ENCODE measurements at regions not wholly inside any gene's neighbourhood (a gene's known extent, or its start where the extent isn't known, plus 50 kb on each side); places are given as distances from the start of the nearest gene placed in this dataset.
"Not testable (repeated sequence)": the region's sequence is repeated elsewhere in the genome, so short reads cannot be mapped to it uniquely, and the experiment has no call there.

- H3K36me3 Mint-ChIP-seq; H3K4me3 Mint-ChIP-seq; H3K4me1 Mint-ChIP-seq; H3K27ac Mint-ChIP-seq; DNase-seq (ENCODE audit: low spot score in 2 of 2); H3K27me3 Mint-ChIP-seq; ATAC-seq (ENCODE audit: low read depth): not testable (repeated sequence)
- H3K9me3 Mint-ChIP-seq = peaks cover 12% of the 10 kb centered on the region
These were observed 958.3 kb downstream of the LTN1 start for GRCh38 chr21:28034334-28034733.

- H3K4me3 Mint-ChIP-seq = not testable (repeated sequence)
These were observed 960.0 kb downstream of the LTN1 start for GRCh38 chr21:28032652-28033051.

GRCh38 chr21:28031066-28031465 is 961.6 kb downstream of the LTN1 start:
- not testable (repeated sequence) for H3K4me1 Mint-ChIP-seq; ATAC-seq (ENCODE audit: low read depth)
- peaks cover 14% of the 10 kb centered on the region for H3K9me3 Mint-ChIP-seq

More at GRCh38 chr21:28032652-28033051, 960.0 kb downstream of the LTN1 start:
- not testable (repeated sequence) for H3K4me1 Mint-ChIP-seq; ATAC-seq (ENCODE audit: low read depth); H3K27ac Mint-ChIP-seq; H3K36me3 Mint-ChIP-seq; H3K27me3 Mint-ChIP-seq; DNase-seq (ENCODE audit: low spot score in 2 of 2)
- H3K9me3 Mint-ChIP-seq = peaks cover 14% of the 10 kb centered on the region

GRCh38 chr21:28025111-28025510 is 967.6 kb downstream of the LTN1 start:
- ATAC-seq (ENCODE audit: low read depth) (no peak), DNase-seq (ENCODE audit: low spot score in 2 of 2) (no peak)
- no peak overlapping the region for H3K4me3 Mint-ChIP-seq
- H3K9me3 Mint-ChIP-seq = peaks cover 4% of the 10 kb centered on the region
- no peaks in the 10 kb centered on the region for H3K27me3 Mint-ChIP-seq
- H3K27ac Mint-ChIP-seq = no peak overlapping the region
- no peaks in the 10 kb centered on the region for H3K36me3 Mint-ChIP-seq
- no peaks in the 10 kb centered on the region for H3K4me1 Mint-ChIP-seq

More at GRCh38 chr21:28031066-28031465, 961.6 kb downstream of the LTN1 start:
- H3K27ac Mint-ChIP-seq; H3K27me3 Mint-ChIP-seq; DNase-seq (ENCODE audit: low spot score in 2 of 2); H3K4me3 Mint-ChIP-seq; H3K36me3 Mint-ChIP-seq: not testable (repeated sequence)

GRCh38 chr21:28018741-28019669 is 973.7 kb downstream of the LTN1 start:
- Mint-ChIP-seq H3K4me3 (no peak overlapping the region), H3K4me1 (no peaks in the 10 kb centered on the region), H3K9me3 (peaks cover 1% of the 10 kb centered on the region), H3K36me3 (no peaks in the 10 kb centered on the region), H3K27me3 (no peaks in the 10 kb centered on the region), H3K27ac (no peak overlapping the region)
- DNase-seq (ENCODE audit: low spot score in 2 of 2) = no peak
- ATAC-seq (ENCODE audit: low read depth) = no peak

GRCh38 chr21:28018213-28018612 is 974.5 kb downstream of the LTN1 start:
- Mint-ChIP-seq H3K36me3 (no peaks in the 10 kb centered on the region), H3K27ac (no peak overlapping the region), H3K27me3 (no peaks in the 10 kb centered on the region), H3K9me3 (peaks cover 1% of the 10 kb centered on the region), H3K4me3 (no peak overlapping the region), H3K4me1 (no peaks in the 10 kb centered on the region)
- ATAC-seq (ENCODE audit: low read depth) (no peak), DNase-seq (ENCODE audit: low spot score in 2 of 2) (no peak)

- Mint-ChIP-seq H3K9me3 (peaks cover 1% of the 10 kb centered on the region), H3K36me3 (no peaks in the 10 kb centered on the region), H3K4me3 (no peak overlapping the region), H3K27ac (no peak overlapping the region), H3K27me3 (no peaks in the 10 kb centered on the region), H3K4me1 (no peaks in the 10 kb centered on the region)
- no peak for ATAC-seq (ENCODE audit: low read depth)
- DNase-seq (ENCODE audit: low spot score in 2 of 2) = no peak
These were observed 976.1 kb downstream of the LTN1 start for GRCh38 chr21:28016571-28016970.

GRCh38 chr21:28013123-28013522 is 979.6 kb downstream of the LTN1 start:
- H3K4me1 Mint-ChIP-seq; H3K36me3 Mint-ChIP-seq; ATAC-seq (ENCODE audit: low read depth): not testable (repeated sequence)

GRCh38 chr21:28011970-28012369 is 980.7 kb downstream of the LTN1 start:
- H3K4me3 Mint-ChIP-seq; H3K36me3 Mint-ChIP-seq; H3K27me3 Mint-ChIP-seq; H3K27ac Mint-ChIP-seq; H3K4me1 Mint-ChIP-seq; ATAC-seq (ENCODE audit: low read depth); H3K9me3 Mint-ChIP-seq; DNase-seq (ENCODE audit: low spot score in 2 of 2): not testable (repeated sequence)

More at GRCh38 chr21:28013123-28013522, 979.6 kb downstream of the LTN1 start:
- not testable (repeated sequence) for H3K9me3 Mint-ChIP-seq; H3K4me3 Mint-ChIP-seq; DNase-seq (ENCODE audit: low spot score in 2 of 2); H3K27ac Mint-ChIP-seq; H3K27me3 Mint-ChIP-seq

GRCh38 chr21:28008245-28008644 is 984.4 kb downstream of the LTN1 start:
- not testable (repeated sequence) for DNase-seq (ENCODE audit: low spot score in 2 of 2); H3K36me3 Mint-ChIP-seq; H3K9me3 Mint-ChIP-seq; ATAC-seq (ENCODE audit: low read depth); H3K4me3 Mint-ChIP-seq; H3K27ac Mint-ChIP-seq; H3K27me3 Mint-ChIP-seq; H3K4me1 Mint-ChIP-seq

- not testable (repeated sequence) for H3K27me3 Mint-ChIP-seq; DNase-seq (ENCODE audit: low spot score in 2 of 2); H3K9me3 Mint-ChIP-seq; H3K4me1 Mint-ChIP-seq; ATAC-seq (ENCODE audit: low read depth); H3K36me3 Mint-ChIP-seq; H3K27ac Mint-ChIP-seq; H3K4me3 Mint-ChIP-seq
These were observed 989.0 kb downstream of the LTN1 start for GRCh38 chr21:28003627-28004026.

- not testable (repeated sequence) for H3K9me3 Mint-ChIP-seq; H3K27me3 Mint-ChIP-seq; H3K36me3 Mint-ChIP-seq; H3K27ac Mint-ChIP-seq; H3K4me1 Mint-ChIP-seq; DNase-seq (ENCODE audit: low spot score in 2 of 2); ATAC-seq (ENCODE audit: low read depth); H3K4me3 Mint-ChIP-seq
These were observed 995.8 kb downstream of the LTN1 start for GRCh38 chr21:27996906-27997305.

- not testable (repeated sequence) for H3K9me3 Mint-ChIP-seq; H3K4me3 Mint-ChIP-seq; H3K27me3 Mint-ChIP-seq; DNase-seq (ENCODE audit: low spot score in 2 of 2); H3K4me1 Mint-ChIP-seq; H3K36me3 Mint-ChIP-seq; ATAC-seq (ENCODE audit: low read depth); H3K27ac Mint-ChIP-seq
These were observed 1007.9 kb downstream of the LTN1 start for GRCh38 chr21:27984663-27985325.

- not testable (repeated sequence) for H3K27me3 Mint-ChIP-seq; DNase-seq (ENCODE audit: low spot score in 2 of 2); H3K36me3 Mint-ChIP-seq; ATAC-seq (ENCODE audit: low read depth); H3K9me3 Mint-ChIP-seq; H3K4me3 Mint-ChIP-seq; H3K4me1 Mint-ChIP-seq; H3K27ac Mint-ChIP-seq
These were observed 1012.6 kb upstream of the ADAMTS5 start for GRCh38 chr21:27979446-27979845.
